ENCODE measurements at regions not wholly inside any gene's neighbourhood (a gene's known extent, or its start where the extent isn't known, plus 50 kb on each side); places are given as distances from the start of the nearest gene placed in this dataset.

GRCh38 chr11:34827228-34827627 lies 89.0 kb downstream of the APIP start:
- no peak overlapping the region for H3K27ac Mint-ChIP-seq
- intact Hi-C loops (cut with micrococcal nuclease) = no loop called here
- no peak overlapping the region for H2AFZ ChIP-seq (ENCODE audit: insufficient read depth, low read depth, low read length, poor library complexity, severe bottlenecking)

DNA sequence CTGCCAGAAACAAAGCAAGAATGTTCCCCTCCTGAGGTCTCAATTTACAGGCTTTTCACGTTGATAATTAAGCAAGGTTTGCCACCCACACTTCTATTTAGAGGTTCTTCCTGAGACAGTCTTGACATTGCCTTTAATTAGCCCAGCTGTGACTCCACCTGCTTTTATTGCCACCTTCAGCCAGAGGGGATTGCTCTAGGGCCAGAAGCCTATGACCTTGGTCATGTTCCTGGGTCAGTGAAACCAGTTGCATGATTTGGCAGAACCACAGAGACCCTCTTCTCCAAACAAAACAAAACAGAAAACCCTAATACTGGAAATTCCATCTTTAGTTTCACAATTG lies 89.8 kb downstream of the APIP start:
- H3K9me3 Mint-ChIP-seq (ENCODE audit: insufficient read depth) = no peaks in the 10 kb centered on the region
- ChIA-PET CTCF (no interaction called here), POLR2A (no interaction called here)
- 70% methylated on average over 1 of the region's 1 CpG for WGBS (ENCODE audit: insufficient coverage)
- Histone ChIP-seq H3K9ac (ENCODE audit: low read length) (no peak overlapping the region), H3K4me3 (ENCODE audit: control extremely low read depth in 1 of 5, extremely low read depth in 1 of 5, insufficient read depth in 1 of 5, low read depth in 2 of 5, low read length in 4 of 5) (no peak overlapping the region), H4K20me1 (ENCODE audit: control insufficient read depth, insufficient read depth, low read length, poor library complexity, severe bottlenecking) (no peaks in the 10 kb centered on the region), H3K36me3 (replicated peaks in 1 of 2; ENCODE audit: control extremely low read depth in 1 of 2, control insufficient read depth in 1 of 2, extremely low read depth in 1 of 2, insufficient read depth in 2 of 2, low read length in 1 of 2) (no peaks in the 10 kb centered on the region), H3K79me2 (ENCODE audit: control insufficient read depth, insufficient read depth, low read length) (no peaks in the 10 kb centered on the region), H3K27me3 (replicated peaks in 1 of 4; ENCODE audit: control extremely low read depth in 1 of 4, control insufficient read depth in 3 of 4, insufficient read depth in 4 of 4, low read length in 3 of 4) (peaks cover 0 to 8% (median 0%) of the 10 kb centered on the region in 4 experiments), H3K9me3 (ENCODE audit: control extremely low read depth in 1 of 3, control insufficient read depth in 2 of 3, insufficient read depth in 1 of 3, low read length in 2 of 3) (no peaks in the 10 kb centered on the region), H3K4me2 (replicated peaks; ENCODE audit: low read depth, low read length, poor library complexity, severe bottlenecking) (no peak overlapping the region), H3K27ac (ENCODE audit: low read length in 2 of 2) (no peak overlapping the region), H3K4me1 (ENCODE audit: control insufficient read depth in 2 of 2, insufficient read depth in 2 of 2, low read length in 2 of 2) (no peaks in the 10 kb centered on the region), H2AFZ (ENCODE audit: insufficient read depth, low read depth, low read length, poor library complexity, severe bottlenecking) (no peak overlapping the region)
- no peak overlapping the region for H3K4me3 Mint-ChIP-seq
- H3K27me3 Mint-ChIP-seq = peaks cover 10% of the 10 kb centered on the region
- TF ChIP-seq CTCF (IDR thresholded peaks at IDR 0.05) (no peak), EZH2 (IDR thresholded peaks at IDR 0.05; ENCODE audit: borderline replicate concordance, insufficient read depth, low read depth, low read length, poor library complexity, severe bottlenecking) (no peak)
- H3K27ac Mint-ChIP-seq = no peak overlapping the region
- ATAC-seq (ENCODE audit: low read depth) (no peak), DNase-seq (no peak)
- intact Hi-C loops (cut with micrococcal nuclease) = no loop called here
- no peaks in the 10 kb centered on the region for H3K4me1 Mint-ChIP-seq

More at GRCh38 chr11:34827228-34827627, 89.0 kb downstream of the APIP start:
- peaks cover 0 to 2% (median 0%) of the 10 kb centered on the region in 4 experiments for H3K27me3 ChIP-seq (replicated peaks in 1 of 4; ENCODE audit: control extremely low read depth in 1 of 4, control insufficient read depth in 3 of 4, insufficient read depth in 4 of 4, low read length in 3 of 4)
- no peaks in the 10 kb centered on the region for H3K4me1 Mint-ChIP-seq
- no peak for TF ChIP-seq EZH2 (IDR thresholded peaks at IDR 0.05; ENCODE audit: borderline replicate concordance, insufficient read depth, low read depth, low read length, poor library complexity, severe bottlenecking)
- no peak for TF ChIP-seq CTCF (IDR thresholded peaks at IDR 0.05)
- no peaks in the 10 kb centered on the region for H3K79me2 ChIP-seq (ENCODE audit: control insufficient read depth, insufficient read depth, low read length)
- DNase-seq (no peak), ATAC-seq (ENCODE audit: low read depth) (no peak)
- H3K4me1 ChIP-seq (ENCODE audit: control insufficient read depth in 2 of 2, insufficient read depth in 2 of 2, low read length in 2 of 2) = no peaks in the 10 kb centered on the region
- H3K4me3 Mint-ChIP-seq = no peak overlapping the region
- no peaks in the 10 kb centered on the region for H3K9me3 ChIP-seq (ENCODE audit: control extremely low read depth in 1 of 3, control insufficient read depth in 2 of 3, insufficient read depth in 1 of 3, low read length in 2 of 3)
- no peak overlapping the region for H3K4me3 ChIP-seq (ENCODE audit: control extremely low read depth in 1 of 5, extremely low read depth in 1 of 5, insufficient read depth in 1 of 5, low read depth in 2 of 5, low read length in 4 of 5)
- no peak overlapping the region for H3K9ac ChIP-seq (ENCODE audit: low read length)
- 100% methylated on average over 1 of the region's 1 CpG for WGBS (ENCODE audit: insufficient coverage)
- CTCF ChIA-PET = no interaction called here
- H3K4me2 ChIP-seq (replicated peaks; ENCODE audit: low read depth, low read length, poor library complexity, severe bottlenecking) = no peak overlapping the region
- POLR2A ChIA-PET = no interaction called here
- H4K20me1 ChIP-seq (ENCODE audit: control insufficient read depth, insufficient read depth, low read length, poor library complexity, severe bottlenecking) = no peaks in the 10 kb centered on the region
- no peaks in the 10 kb centered on the region for H3K36me3 ChIP-seq (replicated peaks in 1 of 2; ENCODE audit: control extremely low read depth in 1 of 2, control insufficient read depth in 1 of 2, extremely low read depth in 1 of 2, insufficient read depth in 2 of 2, low read length in 1 of 2)
- H3K27ac ChIP-seq (ENCODE audit: low read length in 2 of 2) = no peak overlapping the region
- H3K27me3 Mint-ChIP-seq = peaks cover 5% of the 10 kb centered on the region
- H3K9me3 Mint-ChIP-seq (ENCODE audit: insufficient read depth) = no peaks in the 10 kb centered on the region
